GM20431 (cell line): ENCODE measurements at regions not wholly inside any gene's neighbourhood (a gene's known extent, or its start where the extent isn't known, plus 50 kb on each side); places are given as distances from the start of the nearest gene placed in this dataset.

Source experiments
- in situ Hi-C: fragments of 300-500 bp; cut with MseI, MboI; formaldehyde crosslinking; loops from one replicate; pipeline ENCODE4 v1.15.0; 2020; ENCODE audit warnings: low sequenced_read_pairs; ENCODE audit not compliant: unreplicated experiment

DNA sequence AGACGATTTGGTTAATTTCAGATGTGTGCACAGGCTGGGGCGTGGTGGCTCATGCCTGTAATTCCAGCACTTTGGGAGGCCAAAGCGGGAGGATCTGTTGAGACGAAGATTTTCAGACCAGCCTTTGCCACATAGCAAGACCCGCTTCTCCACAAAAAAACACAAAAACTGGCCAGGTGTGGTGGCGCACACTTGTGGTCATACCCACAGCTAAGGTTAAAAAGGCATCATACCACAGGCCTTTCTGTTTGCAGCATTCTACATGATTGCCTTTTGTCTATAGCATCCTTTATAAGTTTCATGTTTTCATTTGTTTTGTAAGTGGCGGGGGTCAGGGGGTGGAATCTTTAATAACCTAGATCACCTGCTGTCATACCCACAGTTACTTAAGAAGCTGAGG is 239.9 kb upstream of the NOX3 start:
- in situ Hi-C loops: no loop called here

DNA sequence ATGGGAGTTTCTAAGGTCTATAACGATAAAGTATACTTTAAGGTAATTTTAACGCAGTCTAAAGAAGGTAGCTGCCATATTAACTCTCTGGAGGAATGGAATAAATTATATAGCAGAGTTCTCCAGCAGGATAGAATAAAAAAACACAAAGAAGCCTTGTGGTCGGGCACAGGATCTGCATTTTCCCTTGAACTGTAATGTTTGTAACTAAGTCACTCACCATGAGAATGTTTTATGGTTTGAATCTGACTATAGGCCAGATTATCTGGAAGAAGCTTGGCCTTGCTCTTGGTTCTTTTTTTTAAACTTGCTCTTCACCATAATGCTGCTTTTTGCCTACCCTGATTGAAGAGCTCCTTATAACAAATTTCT is 238.8 kb upstream of the NOX3 start:
- in situ Hi-C loops: no loop called here

DNA sequence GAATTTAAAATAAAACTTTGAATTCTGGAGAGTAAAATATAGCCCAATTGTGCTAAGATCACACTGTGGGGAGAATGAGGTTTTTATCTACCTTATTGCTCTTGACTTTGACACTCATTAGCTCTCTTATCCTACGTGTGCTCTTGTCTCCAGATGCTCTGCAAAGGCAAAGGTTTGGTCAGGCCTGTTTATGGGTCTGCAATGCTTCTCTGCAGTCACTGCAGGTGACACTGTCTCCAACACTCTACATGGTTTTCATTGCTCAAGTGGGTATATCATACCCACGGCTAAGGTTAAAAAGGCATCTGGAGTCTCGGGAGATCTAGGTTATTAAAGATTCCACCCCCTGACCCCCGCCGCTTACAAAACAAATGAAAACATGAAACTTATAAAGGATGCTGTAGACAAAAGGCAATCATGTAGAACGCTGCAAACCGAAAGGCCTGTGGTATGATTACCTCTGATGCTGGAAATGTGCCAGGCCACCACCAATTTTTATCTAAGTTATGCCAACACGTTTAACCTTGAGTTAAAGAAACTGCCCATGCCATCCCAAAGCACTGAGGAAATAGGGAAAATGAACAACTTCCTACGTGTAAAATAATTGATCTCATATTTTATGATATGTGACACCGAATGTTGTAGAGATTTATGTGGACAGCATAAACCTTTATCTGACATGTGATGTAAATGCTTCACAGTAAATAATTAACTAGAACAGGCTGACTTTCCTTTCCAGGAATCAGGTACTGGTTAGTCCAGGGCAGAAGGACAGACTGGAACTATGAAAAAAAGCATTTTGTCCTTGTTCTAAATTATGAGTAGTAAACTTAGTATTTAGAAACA is 238.2 kb upstream of the NOX3 start:
- in situ Hi-C loops: no loop called here

DNA sequence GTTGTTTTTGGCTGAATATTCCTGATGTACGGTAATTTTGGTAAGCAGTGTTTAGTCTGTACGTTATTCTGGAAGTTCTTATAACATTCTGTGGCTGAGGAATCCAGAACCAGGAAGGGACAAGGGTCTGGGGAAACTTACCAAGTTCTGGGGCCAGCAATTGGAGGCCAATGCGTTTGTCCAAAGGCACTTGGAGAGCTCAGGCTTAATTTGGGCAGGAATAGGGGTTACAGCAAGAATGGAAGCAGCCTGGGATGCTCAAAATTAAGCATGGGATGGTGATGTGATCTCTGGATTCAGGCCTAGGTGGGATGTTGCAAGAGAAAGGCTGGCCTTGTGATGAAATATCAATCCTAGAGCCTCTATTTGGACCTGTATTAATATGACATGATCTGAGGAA is 235.2 kb upstream of the NOX3 start:
- in situ Hi-C loops: no loop called here

DNA sequence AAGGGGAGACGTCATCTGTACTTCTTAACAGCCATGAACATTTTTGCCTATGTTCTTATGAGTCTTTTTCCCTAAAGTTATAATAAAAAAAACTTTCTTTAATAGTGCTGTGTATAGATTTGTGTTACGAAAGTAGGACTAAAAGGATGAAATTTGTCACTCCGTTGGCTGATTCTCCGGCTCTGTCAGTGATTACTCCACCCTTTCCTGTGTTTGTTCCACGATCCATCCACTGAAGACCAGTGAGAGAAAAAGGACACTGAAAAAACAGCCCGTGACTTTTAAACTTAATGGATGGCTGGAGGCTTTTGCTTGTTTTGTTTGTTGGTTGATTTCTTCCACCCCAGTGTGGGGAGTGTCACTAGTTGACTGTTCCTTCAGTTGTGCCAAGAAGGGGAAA is 232.0 kb upstream of the NOX3 start:
- in situ Hi-C loops: no loop called here

DNA sequence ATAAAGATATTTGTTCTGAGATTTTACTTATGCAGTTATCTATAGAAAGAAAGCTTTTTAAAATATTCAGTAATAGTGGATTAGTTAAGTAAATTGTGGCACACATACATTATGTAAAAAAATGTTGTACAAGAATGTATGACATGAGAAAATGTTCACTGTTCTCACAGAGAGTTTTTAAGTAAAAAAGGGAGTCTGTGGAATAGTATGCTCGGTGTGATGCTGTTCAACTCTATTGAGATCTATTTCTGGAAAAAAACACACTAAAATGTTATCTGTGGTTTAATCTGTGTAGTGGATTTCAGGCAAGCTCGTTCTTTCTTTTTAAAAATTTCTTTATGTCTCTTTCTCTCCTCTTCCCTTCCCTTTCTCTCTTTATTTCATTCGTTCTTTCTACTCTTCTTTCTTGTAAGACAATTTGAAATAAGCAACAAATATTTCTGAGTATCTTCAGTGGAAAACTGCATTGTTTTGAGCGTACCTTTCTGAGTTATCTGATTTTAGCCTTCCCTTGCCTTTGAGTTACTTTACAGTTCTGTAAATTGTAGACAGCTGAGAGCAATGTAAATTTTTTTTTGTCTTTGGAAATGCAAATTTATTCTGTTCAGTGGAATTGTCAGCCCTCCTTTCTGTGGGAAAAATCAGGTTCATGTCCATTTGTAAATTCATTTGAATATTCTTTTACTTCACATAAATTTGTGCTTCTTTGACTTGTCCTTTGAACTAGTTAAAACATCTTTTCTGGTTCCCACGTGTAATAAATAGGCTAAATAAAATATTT is 229.0 kb upstream of the NOX3 start:
- in situ Hi-C loops: no loop called here

DNA sequence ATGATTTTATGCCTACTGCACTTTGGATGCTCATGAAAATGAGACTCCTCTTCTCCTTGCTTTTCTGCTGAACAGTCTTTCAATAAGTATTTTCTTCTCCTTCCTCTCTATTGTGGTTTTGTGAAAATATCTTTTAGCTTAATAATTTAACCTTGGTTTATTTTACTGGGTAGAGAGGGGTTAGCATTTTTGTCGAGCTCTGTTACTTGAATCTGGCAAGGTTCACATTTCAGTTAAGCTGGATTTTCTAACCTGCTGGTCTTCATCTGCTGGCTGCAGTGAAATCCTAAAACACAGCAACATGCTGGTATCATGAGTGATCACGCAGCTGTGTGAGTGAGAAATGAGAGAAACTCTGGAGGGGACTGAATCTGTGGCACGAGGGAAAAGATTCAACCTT is 222.7 kb upstream of the NOX3 start:
- in situ Hi-C loops: no loop called here

DNA sequence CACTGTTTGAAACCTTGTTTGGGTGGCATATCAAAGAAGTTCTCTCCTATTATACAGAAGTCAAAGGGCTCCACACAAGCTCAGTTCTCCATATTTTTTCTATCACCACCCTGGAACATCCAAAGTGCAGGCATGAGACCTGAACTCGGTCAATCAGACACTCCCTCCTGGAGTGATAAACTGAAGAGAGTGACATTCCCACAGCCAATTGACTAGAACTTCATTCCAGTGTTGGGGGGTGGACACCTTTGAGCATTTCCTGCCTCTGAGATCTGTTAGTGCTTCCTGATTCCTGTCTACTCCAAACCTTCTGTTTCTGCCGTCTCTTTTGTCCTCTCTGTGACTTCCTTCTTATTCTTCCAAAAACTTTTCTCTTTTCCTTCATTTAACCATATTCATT is 220.7 kb upstream of the NOX3 start:
- in situ Hi-C loops: no loop called here

DNA sequence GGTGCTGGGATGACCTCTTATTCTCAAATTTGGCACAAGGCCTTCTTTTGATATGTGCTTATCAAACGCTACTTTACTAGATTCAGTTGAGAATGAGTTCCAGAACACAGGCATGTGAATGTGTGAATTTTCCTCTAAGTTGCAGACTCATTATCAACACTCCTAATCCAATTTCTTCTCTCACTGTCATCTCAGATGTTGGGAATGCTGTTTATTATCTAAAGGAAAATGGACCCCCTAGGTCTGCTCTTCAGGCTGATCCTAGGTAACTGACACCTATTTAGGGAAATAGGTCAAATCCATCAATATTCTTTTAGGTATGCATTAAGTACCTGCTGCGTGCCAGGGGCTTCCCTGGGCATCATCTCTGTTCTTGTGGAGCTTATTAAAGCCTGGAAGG is 215.0 kb upstream of the NOX3 start:
- in situ Hi-C loops: no loop called here

DNA sequence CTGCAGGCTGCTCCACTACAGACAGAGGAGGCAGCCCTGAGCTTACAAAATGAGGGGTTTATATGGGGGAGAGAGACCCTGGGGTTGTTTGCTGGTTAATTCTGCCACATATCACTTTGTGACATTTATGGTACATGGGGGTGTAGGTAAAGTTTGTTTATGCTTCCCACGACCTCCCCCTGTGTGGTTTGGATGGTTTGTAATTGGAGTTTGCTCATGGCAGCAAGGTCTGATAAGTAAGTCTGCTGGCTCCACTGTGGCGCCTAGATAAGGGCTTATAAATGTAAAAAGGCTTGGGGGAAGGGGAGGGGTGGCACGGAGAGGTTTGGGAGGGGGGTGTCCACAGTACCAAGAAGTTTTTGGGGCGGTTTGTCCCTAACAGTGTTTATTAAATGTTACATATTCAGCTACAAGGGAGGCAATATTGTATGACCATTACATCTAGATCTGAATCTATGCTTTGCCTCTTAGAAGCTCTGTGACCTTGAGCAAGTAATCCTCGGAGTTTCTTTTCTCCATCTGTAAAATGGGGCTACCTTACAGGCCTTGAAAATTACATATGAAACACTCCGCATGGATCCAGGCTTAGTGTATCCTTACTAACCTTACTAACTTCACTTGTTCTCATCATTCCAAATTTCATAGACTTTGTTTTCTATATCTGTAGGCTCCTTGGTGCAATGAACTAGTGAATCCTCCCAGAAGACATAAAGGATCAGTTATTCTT is 204.8 kb upstream of the NOX3 start:
- in situ Hi-C loops: no loop called here

DNA sequence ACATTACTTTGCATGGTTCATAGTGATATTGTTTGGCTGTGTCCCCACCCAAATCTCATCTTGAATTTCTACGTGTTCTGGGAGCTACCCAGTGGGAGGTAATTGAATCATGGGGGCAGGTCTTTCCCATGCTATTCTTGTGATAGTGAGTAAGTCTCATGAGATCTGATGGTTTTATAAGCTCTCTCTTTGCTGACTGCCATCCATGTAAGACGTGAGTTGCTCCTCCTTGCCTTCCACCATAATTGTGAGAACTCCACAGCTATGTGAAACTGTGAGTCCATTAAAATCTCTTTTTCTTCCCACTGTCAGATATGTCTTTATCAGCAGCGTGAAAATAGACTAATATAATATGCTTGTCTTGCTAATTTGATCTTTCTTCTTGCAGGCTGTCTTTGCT is 200.4 kb upstream of the NOX3 start:
- in situ Hi-C loops: no loop called here

DNA sequence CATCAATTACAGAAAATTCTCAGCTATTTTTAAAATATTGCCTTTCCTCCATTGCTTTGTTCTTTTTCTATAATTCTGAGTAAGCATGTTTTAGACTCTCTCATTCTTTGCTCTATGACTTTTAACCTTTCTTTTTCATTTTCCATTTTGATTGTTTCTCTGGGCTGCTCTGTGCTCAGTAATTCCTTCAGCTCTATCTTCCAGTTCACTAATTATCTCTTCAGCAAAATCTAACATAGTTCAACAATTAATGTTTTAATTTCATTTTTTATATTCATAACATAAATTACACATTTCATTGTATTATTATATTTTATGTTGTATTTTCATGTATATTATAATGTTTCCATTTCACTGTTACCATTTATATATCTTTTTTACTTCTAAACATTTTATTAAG is 198.8 kb upstream of the NOX3 start:
- in situ Hi-C loops: no loop called here

DNA sequence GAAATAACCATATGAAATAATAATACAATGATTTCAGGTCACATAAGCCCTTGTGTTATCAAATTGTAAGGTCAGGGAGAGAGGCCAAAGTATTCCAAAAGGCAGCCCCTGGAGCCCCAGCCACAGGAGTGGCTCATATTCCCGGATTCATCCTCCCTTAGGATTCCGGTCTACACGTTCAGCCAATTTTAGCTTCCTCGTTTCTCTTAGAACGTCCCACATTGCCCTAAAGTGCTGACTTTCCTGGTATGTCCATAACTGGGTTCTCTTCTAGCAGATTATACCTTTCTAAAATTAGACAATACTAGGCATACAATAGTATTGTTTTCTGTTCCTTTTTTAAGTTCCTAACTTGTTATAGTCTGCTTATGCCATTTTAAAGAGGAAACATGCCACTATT is 192.7 kb upstream of the NOX3 start:
- in situ Hi-C loops: no loop called here

DNA sequence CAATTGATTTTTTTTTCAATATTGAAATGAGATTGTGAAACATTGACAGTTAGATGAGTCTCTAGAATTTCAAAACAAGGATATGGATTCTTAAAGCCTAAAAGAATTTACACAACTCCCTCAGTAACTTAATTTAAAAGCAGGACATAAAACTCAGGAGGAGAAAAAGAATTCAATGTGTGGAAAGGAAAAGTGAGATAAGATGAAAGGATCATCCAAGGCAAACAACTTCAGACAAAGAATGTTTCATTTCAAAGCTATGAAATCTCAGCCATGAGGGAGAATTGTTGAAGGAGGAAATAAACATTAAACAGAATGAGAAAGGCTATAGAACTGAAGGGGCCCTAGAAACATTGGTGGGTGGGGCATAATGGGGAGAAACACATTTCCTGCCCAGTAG is 191.7 kb upstream of the NOX3 start:
- in situ Hi-C loops: no loop called here

DNA sequence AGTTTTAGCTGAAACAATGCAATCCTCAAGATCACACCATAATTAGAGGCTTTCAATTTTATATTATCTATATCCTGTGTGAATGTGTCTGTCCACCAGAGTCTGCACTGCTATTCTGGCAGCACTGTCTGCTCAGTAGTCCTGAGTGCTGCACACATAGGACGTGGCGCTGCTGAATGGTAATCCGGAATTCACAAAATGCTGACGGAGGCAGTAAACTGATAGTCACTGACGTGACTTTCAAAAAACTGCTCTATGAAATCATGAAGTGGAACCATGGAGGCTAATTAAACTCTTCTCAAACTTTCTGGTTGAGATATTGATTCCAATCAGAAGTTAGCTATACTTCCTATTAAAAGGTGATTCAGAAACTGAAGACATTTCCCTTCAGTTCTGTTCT is 190.8 kb upstream of the NOX3 start:
- in situ Hi-C loops: no loop called here

DNA sequence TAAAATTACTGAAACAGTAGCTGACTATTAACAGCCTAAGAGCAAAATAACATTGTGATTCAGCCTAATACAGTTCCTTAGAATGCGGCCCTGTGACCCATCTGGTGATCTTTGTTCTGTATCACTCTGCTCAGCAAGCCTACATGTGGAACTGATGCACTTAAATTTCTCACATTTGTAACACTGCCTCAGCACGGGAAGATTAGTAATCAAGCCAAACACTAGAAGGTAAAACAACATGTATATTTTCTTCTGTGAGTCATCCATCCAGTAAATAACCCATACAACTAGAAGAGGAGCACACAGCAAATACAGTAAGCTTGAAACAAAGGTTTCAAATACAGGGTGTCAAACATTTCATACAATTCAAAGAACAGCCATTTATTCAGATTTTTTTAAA is 189.7 kb upstream of the NOX3 start:
- in situ Hi-C loops: no loop called here

DNA sequence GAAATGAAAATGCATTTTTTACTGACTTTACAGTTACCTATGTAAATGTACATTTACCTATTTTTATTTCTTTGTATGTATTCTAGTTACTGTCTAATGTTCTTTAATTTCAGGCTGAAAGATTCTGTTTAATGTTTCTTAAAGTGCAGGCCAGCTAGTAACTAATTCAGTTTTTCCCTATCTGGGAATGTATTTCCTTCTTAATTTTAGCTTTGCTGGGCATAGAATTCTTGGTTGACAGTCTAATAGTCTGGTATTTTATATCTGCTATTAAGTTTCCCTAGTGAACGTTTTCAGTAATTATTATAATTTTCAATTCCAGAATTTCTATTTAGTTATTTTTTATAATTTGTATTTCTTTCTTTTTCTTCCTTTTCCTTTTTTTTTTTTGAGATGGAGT is 186.0 kb upstream of the NOX3 start:
- in situ Hi-C loops: no loop called here

DNA sequence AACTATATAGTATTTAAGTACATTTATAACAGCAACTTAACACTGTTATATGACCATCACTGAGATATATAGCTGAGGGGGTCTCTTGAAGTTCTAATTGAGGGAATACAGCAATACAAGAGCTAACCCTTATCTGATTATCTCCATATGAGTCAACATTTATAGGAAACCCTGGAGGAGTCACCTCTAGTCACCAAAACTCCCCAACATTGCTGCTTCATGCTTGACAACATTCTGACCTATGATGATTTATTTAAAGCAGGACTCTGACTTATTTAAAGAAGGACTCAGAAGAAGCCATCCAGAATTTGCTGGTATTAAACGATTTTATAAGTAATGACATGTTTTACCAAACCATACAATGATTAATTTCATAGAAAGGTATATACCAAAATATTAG is 182.6 kb upstream of the NOX3 start:
- in situ Hi-C loops: no loop called here

DNA sequence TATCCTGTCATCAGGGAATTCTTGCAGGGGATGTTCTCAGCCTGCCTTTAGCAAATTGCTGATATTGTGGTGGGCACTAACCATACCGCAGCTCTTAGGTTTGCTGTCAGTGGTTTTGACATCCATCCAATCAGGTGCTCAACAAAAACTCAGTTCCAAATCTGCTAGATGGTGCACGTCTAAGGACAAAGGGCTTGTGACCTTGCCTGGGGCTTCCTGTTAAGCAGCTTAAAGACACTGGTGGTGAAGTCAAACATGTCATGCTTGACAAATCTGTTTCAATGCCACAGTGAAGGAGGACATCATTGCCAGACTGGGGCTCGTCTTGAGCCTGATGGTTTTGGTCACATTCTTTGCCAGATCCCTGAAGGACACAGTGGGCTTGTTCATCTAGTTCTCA is 179.8 kb upstream of the NOX3 start:
- in situ Hi-C loops: no loop called here

DNA sequence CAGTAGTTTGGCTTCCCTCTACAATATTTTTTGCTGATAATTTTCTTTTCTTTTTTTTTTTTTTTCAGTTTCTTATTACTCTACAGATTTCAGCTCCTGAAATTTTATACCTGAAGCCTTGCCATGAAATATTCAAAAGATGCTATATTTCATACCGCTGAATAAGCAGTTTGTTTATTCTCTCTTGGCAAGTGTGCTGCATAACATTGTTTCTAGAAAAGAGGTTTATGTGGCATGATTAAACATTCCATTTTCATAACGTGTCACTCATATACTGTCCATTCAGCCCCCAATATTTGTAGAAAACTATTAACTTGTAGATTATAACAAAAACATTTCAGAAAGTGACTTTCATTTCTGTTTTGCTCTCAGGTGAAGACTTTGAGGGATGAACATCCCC is 174.4 kb upstream of the NOX3 start:
- in situ Hi-C loops: no loop called here

DNA sequence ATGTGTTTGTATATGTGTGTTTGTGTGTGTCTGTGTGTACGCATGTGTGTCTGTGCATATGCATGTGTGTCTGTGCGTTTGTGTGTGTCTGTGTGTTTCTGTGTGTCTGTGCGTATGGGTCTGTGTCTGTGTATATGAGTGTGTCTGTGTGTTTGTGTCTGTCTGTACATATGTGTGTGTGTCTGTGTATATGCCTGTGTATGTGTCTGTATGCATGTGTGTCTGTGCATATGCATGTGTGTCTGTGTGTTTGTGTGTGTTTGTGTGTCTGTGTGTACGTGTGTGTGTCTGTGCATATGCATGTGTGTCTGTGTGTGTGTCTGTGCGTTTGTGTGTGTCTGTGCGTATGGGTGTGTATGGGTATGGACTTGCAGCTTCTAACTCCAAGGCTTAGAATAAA is 174.0 kb upstream of the NOX3 start:
- in situ Hi-C loops: no loop called here
